Osteocyte (in vitro differentiated cells): ENCODE measurements at regions not wholly inside any gene's neighbourhood (a gene's known extent, or its start where the extent isn't known, plus 50 kb on each side); places are given as distances from the start of the nearest gene placed in this dataset.

Source experiments
- DNase-seq: peaks from one replicate; pipeline ENCODE4 v3.0.0; 2021; ENCODE audit warnings: mixed read lengths; ENCODE audit not compliant: unreplicated experiment; ENCODE audit errors: extremely low spot score
- H3K27ac Mint-ChIP-seq: one replicate; pipeline ENCODE4 v1.8.0; 2021; ENCODE audit warnings: mild to moderate bottlenecking, mixed read lengths; ENCODE audit not compliant: unreplicated experiment
- H3K27me3 Mint-ChIP-seq: one replicate; pipeline ENCODE4 v1.8.0; 2021; ENCODE audit warnings: mixed read lengths; ENCODE audit not compliant: unreplicated experiment
- H3K36me3 Mint-ChIP-seq: one replicate; pipeline ENCODE4 v1.8.0; 2021; ENCODE audit warnings: mixed read lengths; ENCODE audit not compliant: unreplicated experiment
- H3K4me1 Mint-ChIP-seq: one replicate; pipeline ENCODE4 v1.8.0; 2021; ENCODE audit warnings: mixed read lengths; ENCODE audit not compliant: unreplicated experiment
- H3K4me3 Mint-ChIP-seq: one replicate; pipeline ENCODE4 v1.8.0; 2021; ENCODE audit warnings: mild to moderate bottlenecking, moderate library complexity, mixed read lengths; ENCODE audit not compliant: unreplicated experiment
- H3K9me3 Mint-ChIP-seq: one replicate; pipeline ENCODE4 v1.8.0; 2021; ENCODE audit warnings: mixed read lengths; ENCODE audit not compliant: unreplicated experiment
- TF ChIP-seq, protein P1 (sequence below): fragments of 200-600 bp; sonication (generic); IDR thresholded peaks from 2 replicates; pipeline ENCODE4 v1.5.0; 2021; ENCODE audit warnings: antibody characterized with exemption, mild to moderate bottlenecking, moderate library complexity

- Mint-ChIP-seq H3K36me3 (no peaks in the 10 kb centered on the region), H3K4me3 (no peak overlapping the region), H3K4me1 (no peaks in the 10 kb centered on the region)
Observed at GRCh38 chr22:47471406-47471805, 709.0 kb downstream of the TBC1D22A start.

DNA sequence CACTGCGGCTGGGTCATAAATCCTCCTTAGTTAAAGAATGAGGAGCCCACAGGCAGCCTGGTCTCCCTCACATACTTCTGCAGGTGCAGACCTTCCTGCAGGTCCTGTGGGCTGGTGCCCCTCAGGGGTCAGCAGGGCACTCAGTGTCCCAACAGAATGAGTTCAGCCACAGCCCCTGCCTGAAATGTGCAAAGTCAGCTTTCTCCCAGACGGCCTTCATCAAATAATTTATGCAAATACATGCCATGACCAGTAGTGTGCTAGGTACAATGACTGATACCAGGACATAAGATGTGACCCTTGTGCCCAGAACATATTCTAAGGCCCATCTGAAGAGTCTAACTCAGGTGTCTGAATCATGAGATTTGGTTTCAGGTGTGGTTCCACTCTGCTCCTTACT is 703.4 kb downstream of the TBC1D22A start:
- peaks cover 61% of the 10 kb centered on the region for H3K9me3 Mint-ChIP-seq
- no peak overlapping the region for H3K4me3 Mint-ChIP-seq
- TF ChIP-seq, protein P1, sequence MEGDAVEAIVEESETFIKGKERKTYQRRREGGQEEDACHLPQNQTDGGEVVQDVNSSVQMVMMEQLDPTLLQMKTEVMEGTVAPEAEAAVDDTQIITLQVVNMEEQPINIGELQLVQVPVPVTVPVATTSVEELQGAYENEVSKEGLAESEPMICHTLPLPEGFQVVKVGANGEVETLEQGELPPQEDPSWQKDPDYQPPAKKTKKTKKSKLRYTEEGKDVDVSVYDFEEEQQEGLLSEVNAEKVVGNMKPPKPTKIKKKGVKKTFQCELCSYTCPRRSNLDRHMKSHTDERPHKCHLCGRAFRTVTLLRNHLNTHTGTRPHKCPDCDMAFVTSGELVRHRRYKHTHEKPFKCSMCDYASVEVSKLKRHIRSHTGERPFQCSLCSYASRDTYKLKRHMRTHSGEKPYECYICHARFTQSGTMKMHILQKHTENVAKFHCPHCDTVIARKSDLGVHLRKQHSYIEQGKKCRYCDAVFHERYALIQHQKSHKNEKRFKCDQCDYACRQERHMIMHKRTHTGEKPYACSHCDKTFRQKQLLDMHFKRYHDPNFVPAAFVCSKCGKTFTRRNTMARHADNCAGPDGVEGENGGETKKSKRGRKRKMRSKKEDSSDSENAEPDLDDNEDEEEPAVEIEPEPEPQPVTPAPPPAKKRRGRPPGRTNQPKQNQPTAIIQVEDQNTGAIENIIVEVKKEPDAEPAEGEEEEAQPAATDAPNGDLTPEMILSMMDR, result no peak
- H3K27me3 Mint-ChIP-seq, result no peaks in the 10 kb centered on the region
- no peaks in the 10 kb centered on the region for H3K4me1 Mint-ChIP-seq
- H3K36me3 Mint-ChIP-seq, result no peaks in the 10 kb centered on the region
- DNase-seq, result no peak
- no peak overlapping the region for H3K27ac Mint-ChIP-seq

More at GRCh38 chr22:47471406-47471805, 709.0 kb downstream of the TBC1D22A start:
- no peaks in the 10 kb centered on the region for H3K27me3 Mint-ChIP-seq
- no peak overlapping the region for H3K27ac Mint-ChIP-seq
- no peak for DNase-seq
- TF ChIP-seq, protein P1, result no peak
- H3K9me3 Mint-ChIP-seq, result peaks cover 36% of the 10 kb centered on the region

- H3K9me3 Mint-ChIP-seq, result peaks cover 62% of the 10 kb centered on the region
- no peaks in the 10 kb centered on the region for H3K27me3 Mint-ChIP-seq
- H3K4me3 Mint-ChIP-seq, result no peak overlapping the region
- peak; percentile 57 for DNase-seq
- H3K36me3 Mint-ChIP-seq, result no peaks in the 10 kb centered on the region
- TF ChIP-seq, protein P1, result no peak
- no peak overlapping the region for H3K27ac Mint-ChIP-seq
- H3K4me1 Mint-ChIP-seq, result no peaks in the 10 kb centered on the region
Observed at GRCh38 chr22:47465222-47465621, 702.8 kb downstream of the TBC1D22A start.

GRCh38 chr22:47463220-47463619 is 700.8 kb downstream of the TBC1D22A start:
- no peaks in the 10 kb centered on the region for H3K27me3 Mint-ChIP-seq
- H3K4me1 Mint-ChIP-seq, result no peaks in the 10 kb centered on the region
- H3K27ac Mint-ChIP-seq, result no peak overlapping the region
- no peak for DNase-seq
- TF ChIP-seq, protein P1, result no peak
- H3K9me3 Mint-ChIP-seq, result peaks cover 53% of the 10 kb centered on the region
- no peak overlapping the region for H3K4me3 Mint-ChIP-seq
- H3K36me3 Mint-ChIP-seq, result no peaks in the 10 kb centered on the region

DNA sequence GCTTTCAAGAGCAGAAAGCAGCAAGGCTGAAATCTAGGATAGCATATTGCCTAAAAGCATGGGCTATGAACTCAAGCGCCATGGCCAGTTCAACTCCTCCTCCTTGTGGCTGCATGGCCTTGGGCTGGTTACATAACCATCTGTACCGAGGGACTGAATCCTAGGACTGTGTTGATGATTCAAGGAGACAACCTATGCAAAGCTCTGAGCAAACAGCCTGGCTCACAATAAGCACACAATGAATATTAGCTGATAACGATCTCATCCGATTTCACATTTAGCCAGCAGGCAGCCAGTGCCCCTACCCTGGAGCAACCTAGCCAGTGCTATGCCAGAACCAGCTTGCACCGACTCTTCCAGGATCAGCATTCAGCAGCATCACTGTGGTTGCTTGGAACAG is 698.4 kb downstream of the TBC1D22A start:
- no peaks in the 10 kb centered on the region for H3K36me3 Mint-ChIP-seq
- H3K27me3 Mint-ChIP-seq, result no peaks in the 10 kb centered on the region
- no peak overlapping the region for H3K27ac Mint-ChIP-seq
- H3K4me1 Mint-ChIP-seq, result no peaks in the 10 kb centered on the region
- H3K4me3 Mint-ChIP-seq, result no peak overlapping the region
- TF ChIP-seq, protein P1, result no peak
- peaks cover 36% of the 10 kb centered on the region for H3K9me3 Mint-ChIP-seq
- DNase-seq, result peak; percentile 36
